ENCODE measurements at regions not wholly inside any gene's neighbourhood (a gene's known extent, or its start where the extent isn't known, plus 50 kb on each side); places are given as distances from the start of the nearest gene placed in this dataset.

DNA sequence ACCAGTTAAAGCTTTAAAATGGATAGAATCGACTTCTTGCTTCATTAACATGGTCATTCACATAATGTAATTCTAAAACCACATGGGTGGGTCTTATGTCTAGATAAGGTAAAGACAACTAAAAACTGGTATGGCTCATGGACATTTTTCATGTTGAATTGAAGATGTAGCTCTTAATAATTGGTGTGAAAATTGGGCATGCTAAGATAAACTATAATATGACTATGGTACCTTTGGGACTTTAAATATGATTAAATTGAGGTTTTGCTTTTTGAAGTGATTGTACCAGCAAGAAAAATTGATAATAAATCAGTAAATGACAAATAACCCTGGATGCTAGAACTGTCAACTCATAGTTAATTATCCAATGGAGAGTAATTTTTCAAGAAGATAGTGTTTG lies 710.7 kb upstream of the PTPRD start:
- DNase-seq (ENCODE audit: low spot score) = no peak

DNA sequence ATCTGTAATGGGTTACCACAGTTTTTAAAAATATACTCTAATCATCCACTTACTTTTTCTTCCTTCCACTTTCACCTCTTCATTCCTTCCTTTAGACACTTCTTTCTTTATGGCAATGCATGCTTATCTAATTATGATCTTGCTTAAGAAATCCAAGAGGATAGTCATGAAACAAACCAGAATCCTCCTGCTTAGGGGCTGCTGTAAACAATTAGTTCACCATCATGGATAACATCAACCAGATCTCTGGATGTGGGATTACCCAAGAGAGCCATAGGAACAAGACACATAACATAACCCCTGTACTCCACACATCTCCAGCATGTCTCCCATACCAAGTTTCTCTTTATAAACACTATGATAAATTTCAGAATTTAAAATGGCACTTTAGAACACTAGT lies 713.4 kb upstream of the PTPRD start:
- DNase-seq (ENCODE audit: low spot score) = no peak

DNA sequence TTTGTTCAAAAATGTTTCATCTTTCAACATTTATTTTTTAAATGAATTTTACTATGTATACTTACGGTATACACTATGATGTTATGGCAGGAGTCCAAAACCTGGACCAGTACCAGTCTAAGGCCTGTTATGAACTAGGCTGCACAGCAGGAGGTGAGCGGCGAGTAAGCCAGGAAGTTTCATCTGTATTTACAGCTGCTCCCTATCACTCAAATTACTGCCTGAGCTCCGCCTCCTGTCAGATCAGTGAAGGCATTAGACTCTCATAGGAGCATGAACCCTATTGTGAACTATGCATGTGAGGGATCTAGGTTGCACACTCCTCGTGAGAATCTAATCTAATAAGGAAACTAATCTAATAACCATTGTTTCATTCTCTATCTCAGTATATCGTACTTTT lies 715.5 kb upstream of the PTPRD start:
- DNase-seq (ENCODE audit: low spot score) = no peak

DNA sequence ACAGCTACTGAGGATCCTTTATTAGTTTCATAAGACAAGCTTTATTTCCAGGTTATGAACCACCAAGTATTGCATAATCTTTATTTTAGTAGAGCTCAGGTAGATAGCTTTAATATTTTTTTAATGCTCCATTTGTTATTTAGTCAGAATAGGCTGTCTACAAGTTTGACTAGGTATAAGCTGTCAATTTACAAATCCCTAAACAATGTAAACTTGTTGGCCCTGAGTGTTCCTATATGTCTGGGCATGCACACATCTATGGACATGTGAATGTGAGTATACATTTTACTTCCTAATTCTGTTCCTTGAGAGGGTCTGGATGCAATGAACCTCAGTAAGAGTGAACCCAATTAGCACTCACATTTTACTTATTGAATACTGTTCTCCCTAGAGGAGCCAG lies 722.2 kb upstream of the PTPRD start:
- DNase-seq (ENCODE audit: low spot score) = no peak

DNA sequence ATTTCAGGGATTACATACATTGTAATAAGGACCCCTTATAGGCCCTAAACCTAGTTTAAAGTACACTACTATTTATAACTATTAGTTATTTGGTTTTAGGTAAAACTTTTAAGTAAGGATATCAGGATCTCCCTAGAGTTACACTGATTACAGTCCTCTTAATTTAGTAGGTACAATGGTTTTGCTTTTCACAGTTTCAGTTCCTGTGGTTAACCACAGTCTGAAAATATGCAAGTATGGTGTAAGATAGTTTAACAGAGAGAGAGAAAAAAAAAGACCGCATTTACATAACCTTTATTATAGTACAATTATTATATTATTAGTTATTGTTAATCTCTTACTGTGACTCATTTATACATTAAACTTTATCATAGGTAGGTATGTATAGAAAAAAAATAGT lies 725.3 kb upstream of the PTPRD start:
- DNase-seq (ENCODE audit: low spot score) = no peak

DNA sequence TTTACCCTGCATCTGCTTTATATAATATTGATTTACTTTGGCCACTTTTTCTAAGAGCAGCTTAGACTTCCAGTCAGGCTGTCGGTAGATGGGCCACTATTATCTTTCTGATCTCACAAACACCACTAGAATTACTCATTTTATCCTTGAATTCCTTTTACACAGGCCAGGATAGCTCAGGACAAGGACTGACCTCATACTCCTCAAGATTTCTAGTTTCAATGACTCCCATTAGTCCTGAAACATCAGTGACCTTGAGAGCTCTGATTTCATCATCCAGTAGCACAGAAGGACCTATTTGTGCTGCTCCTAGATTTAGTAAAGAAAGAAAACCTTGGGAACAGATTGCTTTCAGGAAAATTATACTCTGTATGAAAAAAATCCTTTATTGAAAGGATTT lies 727.9 kb upstream of the PTPRD start:
- no peak for DNase-seq (ENCODE audit: low spot score)

DNA sequence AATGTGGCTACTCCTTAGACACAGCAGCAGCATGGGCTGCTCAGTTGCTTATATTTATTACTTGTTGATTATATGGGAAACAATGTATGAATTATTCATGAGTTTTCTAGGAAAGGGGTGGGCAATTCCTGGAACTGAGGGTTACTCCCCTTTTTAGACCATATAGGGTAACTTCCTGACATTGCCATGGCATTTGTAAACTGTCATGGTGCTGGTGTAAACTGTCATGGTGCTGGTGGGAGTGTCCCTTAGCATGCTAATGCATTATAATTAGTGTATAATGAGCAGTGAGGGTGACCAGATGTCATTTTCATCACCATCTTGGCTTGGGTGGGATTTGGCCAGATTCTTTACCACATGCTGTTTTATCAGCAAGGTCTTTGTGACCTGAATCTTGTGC lies 734.6 kb upstream of the PTPRD start:
- DNase-seq (ENCODE audit: low spot score) = no peak

DNA sequence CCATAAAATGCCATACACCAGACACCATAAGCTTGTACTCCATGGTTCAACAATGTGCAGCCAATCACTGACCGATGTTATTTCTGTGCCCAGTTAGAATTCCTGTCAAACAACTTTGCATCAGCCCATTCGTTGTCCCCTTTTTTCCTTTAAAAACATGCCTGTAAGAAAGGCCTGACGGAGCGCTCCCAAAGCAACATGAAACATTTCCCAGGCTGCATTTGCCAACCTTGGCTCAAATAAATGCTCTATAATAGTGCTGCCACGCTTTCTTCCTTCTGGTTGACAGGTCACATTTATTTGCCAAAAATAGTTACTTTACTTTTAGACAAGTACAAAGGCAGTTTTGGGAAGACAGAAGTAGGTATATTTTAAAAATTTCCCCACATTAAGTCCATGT lies 735.6 kb upstream of the PTPRD start:
- DNase-seq (ENCODE audit: low spot score) = no peak

DNA sequence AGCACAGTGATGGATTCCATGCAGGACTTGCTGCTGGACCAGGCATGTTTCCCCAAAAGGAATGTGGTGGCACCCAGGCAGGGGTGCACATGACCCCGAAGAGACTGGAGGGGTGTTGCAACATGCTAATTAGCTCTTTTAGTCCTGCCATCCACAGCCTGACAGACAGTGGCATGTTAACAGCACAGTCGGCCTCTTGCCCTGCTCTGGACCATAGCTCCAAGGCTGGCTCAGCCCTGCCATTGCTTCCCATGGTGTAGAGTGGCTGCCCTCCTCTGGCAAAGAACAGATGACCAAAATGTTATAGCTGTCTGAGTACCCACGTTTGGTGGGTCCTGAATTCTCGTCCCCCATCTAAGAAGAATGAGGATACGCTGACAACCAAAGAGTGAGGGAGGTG lies 736.4 kb upstream of the PTPRD start:
- no peak for DNase-seq (ENCODE audit: low spot score)

DNA sequence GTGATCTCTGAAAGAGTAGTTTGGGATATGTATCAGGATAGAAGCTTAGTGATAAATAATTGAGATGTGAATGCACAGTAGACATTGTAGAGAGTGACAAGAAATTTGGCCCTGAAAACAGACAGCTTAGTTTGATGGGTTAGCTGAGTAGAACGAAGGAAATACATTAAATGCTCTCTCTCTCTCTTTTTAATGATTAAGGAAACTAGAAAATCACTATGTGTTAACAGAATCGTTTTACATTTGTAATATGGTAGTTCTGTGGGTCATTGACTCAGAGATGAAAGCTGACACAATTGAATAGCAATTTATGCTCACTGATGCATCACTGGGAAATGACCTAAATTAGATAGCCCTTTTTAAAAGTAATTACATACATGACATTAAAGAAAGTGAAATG lies 739.8 kb upstream of the PTPRD start:
- DNase-seq (ENCODE audit: low spot score) = no peak

DNA sequence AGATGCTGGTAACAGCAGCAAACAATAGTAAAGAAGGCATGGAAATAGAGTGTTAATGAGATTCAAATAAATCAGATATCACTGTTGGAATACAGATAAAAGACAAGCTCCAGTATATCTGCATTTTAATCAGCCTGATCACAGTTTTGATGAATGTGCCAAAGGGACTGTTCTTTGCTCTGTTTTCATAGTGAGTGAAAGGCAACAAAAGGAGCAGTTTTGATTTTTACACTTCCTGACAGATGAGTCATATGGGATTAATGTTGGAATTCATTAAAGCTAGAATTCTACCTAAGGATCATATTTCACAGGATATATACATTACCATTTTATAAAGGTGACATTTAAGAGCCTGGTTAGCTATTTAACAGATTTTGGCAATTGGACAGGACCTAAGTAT lies 743.3 kb upstream of the PTPRD start:
- DNase-seq (ENCODE audit: low spot score) = no peak

DNA sequence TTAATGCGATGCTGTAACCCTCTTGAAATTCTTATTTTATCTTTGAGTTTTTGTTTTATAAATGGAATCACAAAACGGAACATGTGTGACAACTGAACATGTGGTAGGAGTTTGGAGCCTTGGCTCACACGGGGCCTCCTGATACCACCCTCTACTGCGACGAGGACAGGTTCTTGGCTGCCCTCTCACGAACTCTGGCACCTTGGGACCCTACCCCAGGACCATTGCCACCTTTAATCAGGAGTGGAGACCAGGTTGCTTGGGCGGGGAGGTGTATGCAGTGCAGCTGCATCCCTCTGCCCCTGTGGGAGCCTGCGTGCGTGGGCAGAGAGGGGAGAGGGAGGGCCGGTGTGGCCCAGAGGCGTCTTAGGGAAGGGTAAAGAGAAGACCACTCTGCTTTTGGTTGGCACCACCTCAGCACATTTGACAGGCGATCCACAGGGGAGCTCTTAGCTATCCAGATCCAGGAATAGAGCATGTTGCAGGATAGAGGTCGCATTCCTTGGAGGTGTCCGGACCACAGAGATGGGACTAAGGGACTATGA lies 753.9 kb upstream of the PTPRD start:
- DNase-seq (ENCODE audit: low spot score) = no peak

DNA sequence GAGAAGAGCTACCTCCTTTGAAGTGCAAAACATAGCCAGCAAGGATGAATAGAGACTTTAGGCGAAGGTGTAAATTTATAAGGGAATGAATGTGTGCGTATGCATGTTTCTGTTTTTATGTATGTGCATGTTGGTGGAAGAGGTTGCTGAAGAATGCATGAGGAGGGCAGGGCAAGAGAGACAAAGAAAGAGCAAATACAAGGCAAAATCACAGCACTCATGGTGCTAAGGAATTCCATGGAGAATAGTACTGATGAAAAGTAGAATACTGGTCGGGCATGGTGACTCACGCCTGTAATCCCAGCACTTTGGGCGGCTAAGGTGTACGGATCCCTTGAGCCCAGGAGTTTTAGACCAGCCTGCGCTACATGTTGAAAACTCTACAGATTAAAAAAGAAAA lies 762.1 kb upstream of the PTPRD start:
- DNase-seq (ENCODE audit: low spot score) = no peak

DNA sequence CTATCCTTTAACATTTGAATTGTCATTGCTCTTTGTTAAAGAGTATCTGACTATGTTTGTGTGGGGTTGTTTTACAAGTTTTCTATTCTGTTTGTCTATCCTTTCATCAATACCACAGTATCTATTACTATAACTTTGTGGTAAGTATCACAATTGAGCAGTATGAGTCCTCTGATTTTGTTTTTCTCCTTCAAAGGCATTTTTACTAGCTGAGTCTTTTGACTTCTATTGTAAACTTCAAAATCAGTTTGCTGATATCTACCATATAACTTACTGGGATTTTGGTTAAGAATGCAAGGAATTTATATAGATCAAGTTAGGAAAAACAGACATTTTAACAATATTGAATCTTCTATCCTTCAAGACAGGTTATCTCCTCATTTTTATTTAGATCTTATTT lies 789.8 kb upstream of the PTPRD start:
- no peak for DNase-seq (ENCODE audit: low spot score)

DNA sequence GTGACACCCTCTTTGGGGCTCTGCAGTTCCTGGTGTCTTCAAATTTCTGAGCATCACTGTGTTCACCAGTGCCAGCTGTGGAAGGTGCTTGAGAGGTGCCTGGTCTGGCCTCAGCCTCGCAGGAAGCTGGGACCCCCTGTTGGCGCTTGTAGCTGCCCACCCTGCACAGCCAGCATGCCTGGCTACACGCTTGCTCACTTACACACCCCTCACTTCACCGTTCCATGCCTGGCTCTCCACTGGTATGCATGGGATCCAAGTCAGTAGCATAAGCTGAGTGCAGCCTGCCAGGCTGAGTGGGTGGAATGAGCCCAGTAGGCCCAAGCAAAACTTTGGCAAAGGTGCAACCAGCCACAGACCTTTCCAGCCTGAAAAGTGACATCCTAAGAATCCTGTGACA lies 801.4 kb upstream of the PTPRD start:
- DNase-seq (ENCODE audit: low spot score) = no peak

DNA sequence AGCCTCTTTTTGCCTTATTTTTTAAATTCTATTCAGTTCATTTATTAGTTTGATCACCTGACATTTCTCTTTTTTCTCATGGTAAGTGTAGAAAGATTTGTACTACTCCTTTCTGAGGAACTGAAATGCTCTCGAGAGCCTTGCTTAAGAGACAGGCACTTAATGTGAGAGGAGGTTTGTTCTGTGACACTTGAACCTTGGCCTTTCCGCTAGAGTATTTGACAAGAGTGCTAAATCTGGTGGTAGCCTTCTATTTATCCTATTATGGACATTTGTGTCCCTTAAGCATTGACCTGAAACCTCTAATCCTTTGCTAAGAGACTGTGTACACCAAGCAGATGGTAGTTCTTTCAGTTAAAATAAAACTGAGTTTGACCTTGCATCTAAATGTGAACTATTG lies 805.0 kb upstream of the PTPRD start:
- no peak for DNase-seq (ENCODE audit: low spot score)

DNA sequence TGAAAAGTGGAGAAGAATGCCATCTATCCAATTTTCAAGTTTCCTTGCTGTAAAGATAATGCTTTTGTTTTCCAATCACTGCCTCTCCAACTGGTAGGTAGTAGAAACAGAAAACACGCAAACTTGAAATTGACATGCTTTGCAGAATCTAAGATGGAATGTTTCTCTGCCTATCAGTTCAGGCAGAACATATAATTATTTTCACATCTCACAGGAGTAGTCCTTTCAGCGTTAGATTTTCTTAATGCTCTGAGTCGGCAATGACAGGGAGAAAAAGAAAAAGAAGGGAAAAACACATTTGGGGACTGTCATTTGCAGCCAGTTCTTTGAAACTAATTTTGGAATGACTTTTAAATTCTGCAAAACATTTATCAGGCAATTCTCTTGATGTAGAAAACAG lies 818.7 kb upstream of the PTPRD start:
- DNase-seq (ENCODE audit: low spot score) = no peak

DNA sequence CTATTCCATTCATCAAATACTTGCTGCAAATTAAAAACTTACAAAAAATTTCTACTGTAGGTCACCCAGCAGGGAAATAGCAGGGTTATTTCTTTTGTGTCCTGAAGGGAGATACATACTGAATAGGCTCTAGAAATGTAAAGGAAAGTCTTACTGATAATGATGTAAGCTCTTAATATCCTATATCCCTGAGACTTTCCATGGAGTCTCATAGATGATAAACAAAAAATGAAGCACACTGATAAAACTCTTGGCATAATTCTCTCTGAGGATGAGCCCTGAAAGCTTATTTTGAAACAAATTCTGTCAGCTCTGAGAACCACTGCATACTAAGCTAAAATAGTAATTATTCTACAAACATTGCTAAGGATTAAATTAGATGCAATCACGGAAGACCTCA lies 819.6 kb upstream of the PTPRD start:
- no peak for DNase-seq (ENCODE audit: low spot score)

DNA sequence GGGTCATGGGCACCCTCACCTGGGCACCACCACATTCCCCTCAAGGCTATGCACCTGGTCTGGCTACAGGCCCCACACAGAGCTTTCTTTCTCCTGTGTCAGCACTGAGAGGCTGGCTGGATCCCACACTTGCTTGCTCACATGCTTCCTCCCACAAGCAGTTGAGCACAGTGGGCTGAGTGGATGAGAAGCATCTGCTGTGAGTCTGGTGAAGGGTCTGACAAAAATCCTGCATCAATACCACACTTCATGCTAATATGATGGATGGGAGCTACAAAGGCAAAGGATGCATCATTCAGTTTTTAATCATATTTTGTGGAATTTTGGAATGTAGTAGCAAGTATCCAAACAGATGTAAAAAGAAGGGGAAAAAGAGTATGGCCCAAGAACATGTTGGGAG lies 830.8 kb upstream of the PTPRD start:
- DNase-seq (ENCODE audit: low spot score) = no peak

DNA sequence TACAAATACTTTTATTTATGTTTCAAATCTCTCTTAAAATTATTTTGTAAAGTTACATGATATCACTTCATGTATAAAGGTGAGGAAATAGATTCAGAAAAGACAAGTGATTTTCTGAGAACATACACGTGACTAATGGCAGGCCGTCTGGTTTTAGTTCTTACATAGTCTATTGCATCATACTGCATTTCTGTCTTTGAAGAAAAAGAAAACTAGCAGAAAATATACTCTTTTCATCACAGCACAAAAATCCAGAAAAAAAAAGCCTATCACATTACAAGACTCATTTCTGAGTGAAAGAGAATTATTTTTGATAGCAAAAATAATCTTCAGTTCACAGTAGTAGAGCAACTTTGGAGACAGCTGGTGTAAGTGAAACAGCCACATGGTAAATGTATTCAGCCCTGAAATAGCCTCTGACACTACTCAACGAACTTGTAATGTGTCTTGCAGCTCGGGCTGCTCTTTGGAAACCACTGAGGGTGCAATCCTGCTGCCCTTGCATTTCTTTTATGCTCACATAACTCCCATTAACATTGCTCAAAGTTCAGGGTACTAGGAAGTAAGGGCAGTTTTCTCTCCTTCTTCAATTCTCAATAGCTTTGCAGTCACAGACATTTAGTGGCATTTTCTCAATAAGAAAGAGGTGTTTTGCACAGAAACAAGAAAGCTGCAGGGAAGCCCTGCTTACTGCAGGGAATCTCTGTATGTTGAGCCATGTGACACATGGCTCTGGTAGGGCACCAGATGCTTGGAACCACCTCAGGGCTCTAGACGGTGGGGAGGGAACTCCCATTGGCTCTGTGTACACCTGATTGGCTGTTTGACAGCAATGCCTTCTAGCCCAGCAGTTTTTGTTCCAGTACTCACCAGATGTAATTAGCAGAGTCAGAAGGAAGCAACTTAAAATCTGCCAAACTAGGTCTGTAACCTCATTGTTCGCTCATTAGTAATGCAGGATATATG lies 845.3 kb upstream of the PTPRD start:
- DNase-seq (ENCODE audit: low spot score) = no peak

DNA sequence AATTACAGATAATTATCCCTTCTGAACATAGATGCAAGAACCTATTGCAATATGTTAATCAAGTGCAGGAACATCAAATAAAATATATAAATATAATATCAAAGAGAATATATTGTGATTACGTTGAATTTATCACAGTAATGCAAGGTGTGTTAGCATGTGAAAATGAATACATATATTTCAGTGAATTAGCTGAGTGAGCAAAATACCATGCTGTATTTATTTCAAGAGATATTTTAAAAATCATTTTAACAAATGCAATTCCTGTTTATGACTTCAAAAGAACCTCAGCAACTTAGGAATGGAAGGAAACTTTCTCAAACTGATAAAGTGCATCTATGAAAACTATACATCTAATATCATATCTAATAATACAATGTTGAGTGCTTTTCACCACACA lies 856.9 kb upstream of the PTPRD start:
- no peak for DNase-seq (ENCODE audit: low spot score)

DNA sequence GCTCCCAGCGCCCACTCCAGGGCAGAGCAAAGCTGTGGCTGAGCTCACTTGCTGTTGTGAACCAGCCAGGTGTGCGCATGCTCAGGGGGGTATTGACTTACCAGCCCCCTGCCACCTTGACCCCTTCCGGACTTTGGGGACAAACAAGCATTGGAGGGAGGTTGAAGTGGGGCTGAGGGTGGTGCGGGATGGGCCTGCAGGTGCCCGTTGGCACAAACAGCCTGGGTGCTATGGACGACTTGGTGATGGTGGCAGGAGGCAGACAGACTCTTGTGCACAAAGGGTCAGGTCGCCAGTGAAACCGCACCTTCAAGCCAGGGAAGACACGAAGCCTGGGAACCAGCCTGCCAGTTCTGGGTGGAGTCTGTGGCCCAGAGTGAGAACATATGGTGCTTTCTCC lies 858.5 kb upstream of the PTPRD start:
- no peak for DNase-seq (ENCODE audit: low spot score)

DNA sequence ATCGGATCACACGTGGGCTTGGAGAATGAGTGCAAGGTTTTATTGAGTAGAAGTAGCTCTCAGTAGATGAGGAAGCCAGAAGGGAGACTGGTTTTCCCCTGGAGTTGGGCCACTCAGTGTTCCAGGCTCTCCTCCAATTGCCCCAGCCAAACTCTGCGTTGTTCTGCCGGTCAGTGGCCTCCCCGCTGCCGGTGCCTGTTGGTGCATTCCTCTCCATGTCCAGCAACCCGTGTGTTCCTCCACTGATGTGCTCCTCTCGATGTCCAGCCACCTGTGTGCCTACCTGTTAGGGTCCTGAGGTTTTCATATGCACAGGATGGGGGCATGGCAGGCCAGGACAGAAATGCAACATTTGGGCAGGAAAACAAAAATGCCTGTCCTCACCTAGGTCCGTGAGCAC lies 888.0 kb upstream of the PTPRD start:
- DNase-seq (ENCODE audit: low spot score) = no peak

DNA sequence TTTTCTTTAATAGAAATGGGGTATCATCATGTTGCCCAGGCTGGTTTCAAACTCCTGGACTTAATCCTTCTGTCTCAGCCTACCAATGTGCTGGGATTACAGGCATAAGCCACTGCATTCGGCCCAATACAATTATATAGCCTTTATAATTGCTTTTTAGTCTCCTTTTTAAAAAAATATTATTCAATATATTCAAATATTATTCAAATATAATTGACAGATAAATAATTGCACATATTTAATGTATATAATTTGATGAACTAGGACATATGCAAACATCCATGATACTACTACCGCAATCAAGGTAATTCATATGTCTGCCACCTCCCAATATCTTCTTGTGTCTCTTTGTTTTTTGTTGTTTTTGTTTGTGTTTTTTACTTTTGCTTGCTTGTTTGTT lies 894.2 kb upstream of the PTPRD start:
- no peak for DNase-seq (ENCODE audit: low spot score)

Data from SW480 (cell line).